Neuronal stem cell (in vitro differentiated cells): ENCODE measurements at regions not wholly inside any gene's neighbourhood (a gene's known extent, or its start where the extent isn't known, plus 50 kb on each side); places are given as distances from the start of the nearest gene placed in this dataset.

Source experiments
- DNase-seq: peaks from one replicate; pipeline ENCODE4 v3.0.0-alpha.2; 2013; ENCODE audit warnings: low spot score
- H2AFZ ChIP-seq: one replicate; pipeline ENCODE4 v1.6.1; 2013; ENCODE audit warnings: mild to moderate bottlenecking, low read length, inconsistent platforms
- H2AK5ac ChIP-seq: 2 replicates; pipeline ENCODE4 v1.6.1; 2013; ENCODE audit warnings: low read depth, mild to moderate bottlenecking, inconsistent platforms, low read length, moderate library complexity, mixed read lengths
- H2BK120ac ChIP-seq: 2 replicates; pipeline ENCODE4 v1.6.1; 2013; ENCODE audit warnings: low read depth, mild to moderate bottlenecking, inconsistent platforms, low read length, moderate library complexity, mixed read lengths
- H2BK12ac ChIP-seq: one replicate; pipeline ENCODE4 v1.6.1; 2013; ENCODE audit warnings: low read length, inconsistent platforms
- H2BK15ac ChIP-seq: 2 replicates; pipeline ENCODE4 v1.6.1; 2013; ENCODE audit warnings: mild to moderate bottlenecking, low read length, inconsistent platforms, mixed read lengths
- H2BK5ac ChIP-seq: one replicate; pipeline ENCODE4 v1.6.1; 2013; ENCODE audit warnings: inconsistent platforms, mild to moderate bottlenecking, low read length, moderate library complexity
- H3K14ac ChIP-seq: one replicate; pipeline ENCODE4 v1.6.1; 2013; ENCODE audit warnings: low read length, inconsistent platforms
- H3K18ac ChIP-seq: 2 replicates; pipeline ENCODE4 v1.6.1; 2013; ENCODE audit warnings: low read length, inconsistent platforms
- H3K23ac ChIP-seq: 2 replicates; pipeline ENCODE4 v1.6.1; 2013; ENCODE audit warnings: low read depth, mild to moderate bottlenecking, mixed read lengths, low read length, inconsistent platforms; ENCODE audit not compliant: poor library complexity
- H3K27ac ChIP-seq: replicated peaks from 3 replicates; pipeline ENCODE4 v1.5.1; 2013; ENCODE audit warnings: low read length, inconsistent platforms
- H3K27me3 ChIP-seq, 3 experiments: 2 replicates each; pipeline ENCODE4 v1.6.1; 2013; ENCODE audit warnings: low read length in 3 of 3, mild to moderate bottlenecking in 2 of 3, inconsistent platforms in 1 of 3, low read depth in 1 of 3, mixed read lengths in 1 of 3, moderate library complexity in 1 of 3; ENCODE audit not compliant: control insufficient read depth in 3 of 3, insufficient read depth in 3 of 3
- H3K36me3 ChIP-seq, 2 donors: replicated peaks in 1 of 2; 2 replicates each; pipeline ENCODE4 v1.6.1; 2013; ENCODE audit warnings: low read length in 2 of 2; ENCODE audit not compliant: control insufficient read depth in 2 of 2, insufficient read depth in 2 of 2
- H3K4ac ChIP-seq: 2 replicates; pipeline ENCODE4 v1.6.1; 2013; ENCODE audit warnings: inconsistent platforms, mild to moderate bottlenecking, low read length, moderate library complexity
- H3K4me1 ChIP-seq, 2 donors: 1 replicate in 1 of 2; 2 replicates in 1 of 2; pipeline ENCODE4 v1.6.1; 2013; ENCODE audit warnings: low read length in 2 of 2, low read depth in 1 of 2; ENCODE audit not compliant: control insufficient read depth in 2 of 2, insufficient read depth in 1 of 2
- H3K4me2 ChIP-seq: one replicate; pipeline ENCODE4 v1.6.1; 2013; ENCODE audit warnings: mild to moderate bottlenecking, low read length, inconsistent platforms; ENCODE audit not compliant: insufficient read depth, poor library complexity, severe bottlenecking
- H3K4me3 ChIP-seq, 2 donors: 2 replicates each; pipeline ENCODE4 v1.5.1; 2013; ENCODE audit warnings: low read length in 2 of 2, mild to moderate bottlenecking in 2 of 2, inconsistent platforms in 1 of 2, moderate library complexity in 1 of 2
- H3K79me1 ChIP-seq: one replicate; pipeline ENCODE4 v1.6.1; 2013; ENCODE audit warnings: low read depth, mild to moderate bottlenecking, inconsistent platforms, low read length, moderate library complexity
- H3K9ac ChIP-seq: one replicate; pipeline ENCODE4 v1.6.1; 2013; ENCODE audit warnings: mild to moderate bottlenecking, low read depth, low read length, inconsistent platforms; ENCODE audit not compliant: poor library complexity
- H3K9me3 ChIP-seq, 2 donors: replicated peaks in 1 of 2; 2 replicates each; pipeline versions ENCODE3 to v1.6.1; 2013; ENCODE audit warnings: low read length in 2 of 2, mild to moderate bottlenecking in 2 of 2, inconsistent platforms in 1 of 2, low read depth in 1 of 2, mixed read lengths in 1 of 2, moderate library complexity in 1 of 2; ENCODE audit not compliant: control insufficient read depth in 2 of 2, insufficient read depth in 1 of 2
- H4K8ac ChIP-seq: one replicate; pipeline ENCODE4 v1.6.1; 2013; ENCODE audit warnings: low read depth, mild to moderate bottlenecking, inconsistent platforms, low read length, moderate library complexity
- H4K91ac ChIP-seq: one replicate; pipeline ENCODE4 v1.6.1; 2013; ENCODE audit warnings: low read length, low read depth, mild to moderate bottlenecking, inconsistent platforms; ENCODE audit not compliant: poor library complexity
- WGBS, 2 donors: extraction: QIAGEN DNeasy Blood & Tissue Kit; methylation state at CpG; one replicate each; pipeline ENCODE4 v1.1.7; 2013; ENCODE audit warnings: missing lambda C conversion rate in 2 of 2, mixed read lengths in 1 of 2; ENCODE audit not compliant: insufficient read length in 2 of 2, insufficient replicate concordance in 1 of 2; ENCODE audit errors: extremely low coverage in 2 of 2; 5-methylcytosine and 5-hydroxymethylcytosine counted together

GRCh38 chr15:100809151-100809550, 70.5 kb upstream of the ALDH1A3 start:
- H2AK5ac ChIP-seq: no peak overlapping the region
- H3K4me3 ChIP-seq: no peak overlapping the region
- H4K91ac ChIP-seq: no peak overlapping the region
- no peak overlapping the region for H2AFZ ChIP-seq
- no peak overlapping the region for H2BK12ac ChIP-seq
- peaks cover 2% of the 10 kb centered on the region for H3K79me1 ChIP-seq
- no peak overlapping the region for H3K27ac ChIP-seq
- H3K9me3 ChIP-seq: no peaks in the 10 kb centered on the region
- H3K4me1 ChIP-seq: no peaks in the 10 kb centered on the region
- no peak for DNase-seq
- no peak overlapping the region for H4K8ac ChIP-seq
- H3K4ac ChIP-seq: no peak overlapping the region
- no peak overlapping the region for H3K4me2 ChIP-seq
- no peak overlapping the region for H3K18ac ChIP-seq
- H3K14ac ChIP-seq: no peak overlapping the region
- no peak overlapping the region for H2BK5ac ChIP-seq
- no peaks in the 10 kb centered on the region for H3K27me3 ChIP-seq
- no peak overlapping the region for H2BK120ac ChIP-seq
- no peak overlapping the region for H3K9ac ChIP-seq
- no peak overlapping the region for H2BK15ac ChIP-seq
- H3K36me3 ChIP-seq: no peaks in the 10 kb centered on the region
- no peak overlapping the region for H3K23ac ChIP-seq

- Histone ChIP-seq H3K4me2 (no peak overlapping the region), H3K27ac (no peak overlapping the region), H3K4ac (no peak overlapping the region), H3K18ac (no peak overlapping the region), H2BK12ac (no peak overlapping the region), H3K23ac (no peak overlapping the region), H4K91ac (no peak overlapping the region), H2BK15ac (no peak overlapping the region), H2AFZ (no peak overlapping the region), H3K4me3 (no peak overlapping the region), H3K14ac (no peak overlapping the region), H2BK5ac (no peak overlapping the region), H3K9me3 (no peaks in the 10 kb centered on the region), H2BK120ac (no peak overlapping the region), H4K8ac (no peak overlapping the region), H3K4me1 (no peaks in the 10 kb centered on the region), H3K79me1 (peaks cover 2% of the 10 kb centered on the region), H3K27me3 (no peaks in the 10 kb centered on the region), H3K36me3 (no peaks in the 10 kb centered on the region), H2AK5ac (no peak overlapping the region), H3K9ac (no peak overlapping the region)
- no CpG with 5 or more reads among the region's 3 CpGs for WGBS, 2 donors
- DNase-seq: no peak
These were observed 70.0 kb upstream of the ALDH1A3 start for GRCh38 chr15:100809587-100809986.

GRCh38 chr15:100810229-100810628, 69.4 kb upstream of the ALDH1A3 start:
- H3K9ac ChIP-seq: no peak overlapping the region
- no peak overlapping the region for H3K14ac ChIP-seq
- H3K4me1 ChIP-seq: no peaks in the 10 kb centered on the region
- H3K27me3 ChIP-seq: no peaks in the 10 kb centered on the region
- no peak overlapping the region for H4K8ac ChIP-seq
- no CpG with 5 or more reads among the region's 2 CpGs for WGBS, 2 donors
- H3K36me3 ChIP-seq: no peaks in the 10 kb centered on the region
- no peak overlapping the region for H4K91ac ChIP-seq
- DNase-seq: no peak
- H2AK5ac ChIP-seq: no peak overlapping the region
- H3K4me3 ChIP-seq: no peak overlapping the region
- H2BK12ac ChIP-seq: no peak overlapping the region
- H3K4me2 ChIP-seq: no peak overlapping the region
- no peak overlapping the region for H2BK15ac ChIP-seq
- no peak overlapping the region for H3K23ac ChIP-seq
- H2BK5ac ChIP-seq: no peak overlapping the region
- H3K9me3 ChIP-seq: no peaks in the 10 kb centered on the region
- H2AFZ ChIP-seq: no peak overlapping the region
- no peak overlapping the region for H3K4ac ChIP-seq
- H3K18ac ChIP-seq: no peak overlapping the region
- no peak overlapping the region for H3K27ac ChIP-seq
- peaks cover 2% of the 10 kb centered on the region for H3K79me1 ChIP-seq
- no peak overlapping the region for H2BK120ac ChIP-seq

GRCh38 chr15:100810831-100811230, 68.8 kb upstream of the ALDH1A3 start:
- WGBS, 2 donors: no CpG with 5 or more reads among the region's 2 CpGs
- Histone ChIP-seq H2AFZ (no peak overlapping the region), H2BK5ac (no peak overlapping the region), H3K4me1 (no peaks in the 10 kb centered on the region), H4K8ac (no peak overlapping the region), H3K14ac (no peak overlapping the region), H3K27ac (no peak overlapping the region), H2BK12ac (no peak overlapping the region), H4K91ac (no peak overlapping the region), H3K9ac (no peak overlapping the region), H2AK5ac (no peak overlapping the region), H2BK15ac (no peak overlapping the region), H3K9me3 (peaks cover 1 to 4% of the 10 kb centered on the region in 2 donors), H3K4me2 (no peak overlapping the region), H2BK120ac (no peak overlapping the region), H3K23ac (no peak overlapping the region), H3K27me3 (no peaks in the 10 kb centered on the region), H3K18ac (no peak overlapping the region), H3K36me3 (no peaks in the 10 kb centered on the region), H3K4me3 (no peak overlapping the region), H3K4ac (no peak overlapping the region), H3K79me1 (peaks cover 2% of the 10 kb centered on the region)
- DNase-seq: no peak
